H1 (cell line): ENCODE measurements at regions not wholly inside any gene's neighbourhood (a gene's known extent, or its start where the extent isn't known, plus 50 kb on each side); places are given as distances from the start of the nearest gene placed in this dataset.

ENCODE experiments used
- CTCF ChIA-PET: fragments of 300-600 bp; sonication (Branson Sonifier 250); formaldehyde crosslinking; loops from one replicate; lab custom pipeline; 2021; ENCODE audit not compliant: partially characterized antibody; lab: Charles Lee
- POLR2A ChIA-PET: fragments of 300-600 bp; sonication (Branson Sonifier 250); formaldehyde crosslinking; loops from one replicate; lab custom pipeline; 2021; ENCODE audit warnings: inconsistent platforms; ENCODE audit not compliant: partially characterized antibody; lab: Charles Lee
- DNase-seq, 2 experiments: peaks; one replicate each; pipeline versions ENCODE4 v3.0.0 to v3.0.0-alpha.2; 2010 to 2022; ENCODE audit warnings: low spot score in 2 of 2, low read depth in 1 of 2, mixed read lengths in 1 of 2
- FAIRE-seq: peaks from 2 replicates; lab custom pipeline; 2011; peaks lifted over from hg19 to GRCh38; lab: Jason Lieb, UNC
- H2AFZ ChIP-seq: 2 replicates; pipeline ENCODE4 v1.8.1; 2012; ENCODE audit warnings: low read length, inconsistent platforms
- H2AK5ac ChIP-seq: 2 replicates; pipeline ENCODE4 v1.6.1; 2013; ENCODE audit warnings: low read depth, low read length
- H2BK120ac ChIP-seq: replicated peaks from 2 replicates; pipeline ENCODE3; 2013; ENCODE audit warnings: low read depth, low read length, inconsistent platforms
- H2BK12ac ChIP-seq: 2 replicates; pipeline ENCODE4 v1.6.1; 2013; ENCODE audit warnings: low read depth, low read length
- H2BK15ac ChIP-seq: 2 replicates; pipeline ENCODE4 v1.6.1; 2013; ENCODE audit warnings: low read length
- H2BK20ac ChIP-seq: 2 replicates; pipeline ENCODE4 v1.6.1; 2013; ENCODE audit warnings: low read length
- H2BK5ac ChIP-seq: 2 replicates; pipeline ENCODE4 v1.6.1; 2013; ENCODE audit warnings: low read depth, low read length
- H3K14ac ChIP-seq: 2 replicates; pipeline ENCODE4 v1.6.1; 2013; ENCODE audit warnings: inconsistent platforms; ENCODE audit not compliant: insufficient read length
- H3K18ac ChIP-seq: 2 replicates; pipeline ENCODE4 v1.6.1; 2013; ENCODE audit warnings: low read length; ENCODE audit errors: extremely low read depth
- H3K23ac ChIP-seq: 2 replicates; pipeline ENCODE4 v1.6.1; 2013; ENCODE audit warnings: inconsistent platforms; ENCODE audit not compliant: insufficient read length
- H3K23me2 ChIP-seq: 2 replicates; pipeline ENCODE4 v1.6.1; 2013; ENCODE audit warnings: low read depth, low read length
- H3K27ac ChIP-seq: 2 replicates; pipeline ENCODE4 v1.6.1; 2011; ENCODE audit warnings: low read depth, low read length, inconsistent platforms
- H3K27me3 ChIP-seq, 4 experiments: replicated peaks in 1 of 4; 1 replicate in 1 of 4; 2 replicates in 3 of 4; pipeline versions ENCODE4 v1.6.1 to v1.8.1; 2011 to 2013; ENCODE audit warnings: low read length in 3 of 4, mild to moderate bottlenecking in 3 of 4, inconsistent platforms in 2 of 4, mixed read lengths in 2 of 4, moderate library complexity in 1 of 4; ENCODE audit not compliant: control insufficient read depth in 3 of 4, insufficient read depth in 3 of 4; ENCODE audit errors: extremely low read depth in 1 of 4
- H3K36me3 ChIP-seq, 4 experiments: 2 replicates each; pipeline versions ENCODE4 v1.6.1 to v1.8.1; 2011 to 2013; ENCODE audit warnings: mild to moderate bottlenecking in 4 of 4, low read length in 3 of 4, moderate library complexity in 2 of 4, control low read depth in 1 of 4, inconsistent platforms in 1 of 4; ENCODE audit not compliant: insufficient read depth in 4 of 4, control insufficient read depth in 2 of 4
- H3K4ac ChIP-seq: replicated peaks from 2 replicates; pipeline ENCODE3; 2013; ENCODE audit warnings: low read length, low read depth, mixed read lengths, inconsistent platforms; ENCODE audit not compliant: insufficient read length
- H3K4me1 ChIP-seq, 4 experiments: replicated peaks in 1 of 4; 1 replicate in 1 of 4; 2 replicates in 3 of 4; pipeline versions ENCODE4 v1.6.1 to v1.8.1; 2011 to 2013; ENCODE audit warnings: low read length in 3 of 4, inconsistent platforms in 2 of 4, mixed read lengths in 1 of 4; ENCODE audit not compliant: insufficient read depth in 4 of 4, control insufficient read depth in 3 of 4
- H3K4me2 ChIP-seq, 2 experiments: 2 replicates each; pipeline versions ENCODE4 v1.6.1 to v1.8.1; 2011 to 2013; ENCODE audit warnings: low read depth in 2 of 2, low read length in 2 of 2, control low read depth in 1 of 2, inconsistent platforms in 1 of 2, mild to moderate bottlenecking in 1 of 2; ENCODE audit not compliant: insufficient read depth in 1 of 2
- H3K4me3 ChIP-seq, 4 experiments: fragments of 200-600, 300-600 bp in 1 of 4; sonication (generic), shearing (Covaris generic), sonication (Bioruptor Twin) in 1 of 4; 2 replicates each; pipeline versions ENCODE4 v1.5.1 to v1.8.1; 2011 to 2016; ENCODE audit warnings: low read length in 4 of 4, low read depth in 3 of 4, control low read depth in 2 of 4, inconsistent platforms in 2 of 4, mild to moderate bottlenecking in 2 of 4, mixed read lengths in 1 of 4, moderate library complexity in 1 of 4; ENCODE audit not compliant: insufficient read depth in 2 of 4; ENCODE audit errors: extremely low read depth in 1 of 4
- H3K56ac ChIP-seq: replicated peaks from 2 replicates; pipeline ENCODE3; 2013; ENCODE audit warnings: low read depth, mild to moderate bottlenecking, mixed read lengths, low read length, inconsistent platforms; ENCODE audit not compliant: insufficient read length
- H3K79me1 ChIP-seq: 2 replicates; pipeline ENCODE4 v1.6.1; 2013; ENCODE audit warnings: low read depth, low read length, control low read depth
- H3K79me2 ChIP-seq, 2 experiments: 2 replicates each; pipeline versions ENCODE4 v1.6.1 to v1.8.1; 2012 to 2013; ENCODE audit warnings: low read length in 2 of 2, mild to moderate bottlenecking in 2 of 2, inconsistent platforms in 1 of 2; ENCODE audit not compliant: insufficient read depth in 2 of 2, control insufficient read depth in 1 of 2
- H3K9ac ChIP-seq, 4 experiments: replicated peaks in 1 of 4; 1 replicate in 1 of 4; 2 replicates in 3 of 4; pipeline versions ENCODE4 v1.6.1 to v1.8.1; 2011 to 2013; ENCODE audit warnings: low read depth in 3 of 4, low read length in 3 of 4, control low read depth in 2 of 4, mild to moderate bottlenecking in 2 of 4, moderate library complexity in 2 of 4, inconsistent platforms in 1 of 4; ENCODE audit errors: extremely low read depth in 1 of 4
- H3K9me3 ChIP-seq, 2 experiments: 2 replicates each; pipeline versions ENCODE4 v1.6.1 to v1.8.1; 2012 to 2013; ENCODE audit warnings: mild to moderate bottlenecking in 2 of 2, moderate library complexity in 2 of 2, control low read depth in 1 of 2, inconsistent platforms in 1 of 2, low read depth in 1 of 2, low read length in 1 of 2, mixed read lengths in 1 of 2; ENCODE audit not compliant: insufficient read depth in 2 of 2
- H4K20me1 ChIP-seq, 2 experiments: replicated peaks in 1 of 2; 2 replicates each; pipeline versions ENCODE3 to v1.8.1; 2011 to 2013; ENCODE audit warnings: inconsistent platforms in 2 of 2, low read length in 2 of 2, mild to moderate bottlenecking in 1 of 2; ENCODE audit not compliant: insufficient read depth in 2 of 2, control insufficient read depth in 1 of 2
- H4K5ac ChIP-seq: 2 replicates; pipeline ENCODE4 v1.6.1; 2013; ENCODE audit warnings: low read length, low read depth, mixed read lengths, inconsistent platforms; ENCODE audit not compliant: insufficient read length
- H4K8ac ChIP-seq: 2 replicates; pipeline ENCODE4 v1.8.0; 2013; ENCODE audit warnings: mild to moderate bottlenecking, moderate library complexity, low read length, inconsistent platforms; ENCODE audit not compliant: insufficient read depth; ENCODE audit errors: extremely low read depth
- H4K91ac ChIP-seq: replicated peaks from 2 replicates; pipeline ENCODE3; 2013; ENCODE audit warnings: low read length, mixed read lengths, inconsistent platforms; ENCODE audit not compliant: insufficient read length
- HDAC6 ChIP-seq: IDR thresholded peaks from one replicate; pipeline ENCODE4 v1.7.1; 2012; ENCODE audit warnings: low read depth, mild to moderate bottlenecking, inconsistent platforms, low read length, moderate library complexity
- KDM1A ChIP-seq: fragments of 200-600, 300-600 bp; sonication (generic); IDR thresholded peaks from 2 replicates; pipeline ENCODE4 v1.7.1; 2016; ENCODE audit warnings: mild to moderate bottlenecking, low read length, borderline replicate concordance
- MAFK ChIP-seq: IDR thresholded peaks from 2 replicates; pipeline ENCODE4 v1.6.1; 2012; ENCODE audit warnings: low read depth, mild to moderate bottlenecking, improper control_type of control experiment, low read length
- SAP30 ChIP-seq: fragments of 300-600 bp; sonication (generic); IDR thresholded peaks from 2 replicates; pipeline ENCODE4 v1.7.1; 2012; ENCODE audit warnings: low read length, moderate library complexity, mild to moderate bottlenecking, inconsistent platforms; ENCODE audit not compliant: insufficient read depth, insufficient replicate concordance
- SRF ChIP-seq: IDR thresholded peaks from 2 replicates; pipeline ENCODE4 v1.6.1; 2011; ENCODE audit warnings: mild to moderate bottlenecking, low read depth, low read length, moderate library complexity
- TAF1 ChIP-seq: IDR thresholded peaks from 2 replicates; pipeline ENCODE4 v1.6.1; 2011; ENCODE audit warnings: mild to moderate bottlenecking, low read depth, low read length
- TBP ChIP-seq: IDR thresholded peaks from 2 replicates; pipeline ENCODE4 v1.6.1; 2011; ENCODE audit warnings: low read depth, low read length, improper control_type of control experiment
- TF ChIP-seq, protein P1 (sequence below): IDR thresholded peaks from 2 replicates; pipeline ENCODE4 v1.6.1; 2011; ENCODE audit warnings: low read depth, mild to moderate bottlenecking, low read length; ENCODE audit not compliant: insufficient read depth
- TF ChIP-seq, protein P2 (sequence below): IDR thresholded peaks from 2 replicates; pipeline ENCODE4 v1.6.1; 2012; ENCODE audit warnings: low read length, inconsistent platforms

DNA sequence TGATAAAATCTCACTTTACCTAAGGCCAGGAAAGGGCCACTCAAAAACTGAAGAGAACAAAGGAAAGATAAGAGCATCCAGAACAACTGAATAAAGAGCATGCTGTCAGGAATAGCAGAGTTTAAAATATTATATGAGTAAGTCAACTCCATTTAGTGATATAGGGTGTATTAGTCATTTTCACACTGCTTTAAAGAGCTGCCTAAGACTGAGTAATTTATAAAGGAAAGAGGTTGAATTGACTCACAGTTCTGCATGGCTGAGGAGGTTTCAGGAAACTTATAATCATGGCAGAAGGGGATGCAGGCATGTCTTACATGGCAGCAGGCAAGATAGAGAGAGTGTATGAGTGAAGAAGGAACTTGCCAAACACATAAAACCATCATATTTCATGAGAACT lies 778.0 kb upstream of the NECTIN3 start:
- Histone ChIP-seq H4K5ac (no peak overlapping the region), H3K4me3 (no peak overlapping the region), H3K56ac (no peak overlapping the region), H2BK12ac (no peak overlapping the region), H3K23ac (no peak overlapping the region), H3K79me2 (no peaks in the 10 kb centered on the region), H2BK120ac (no peak overlapping the region), H3K4ac (no peak overlapping the region), H2BK5ac (no peak overlapping the region), H4K91ac (no peak overlapping the region), H3K14ac (no peak overlapping the region), H3K23me2 (no peaks in the 10 kb centered on the region), H4K8ac (no peak overlapping the region), H3K9ac (no peak overlapping the region), H3K4me1 (peaks cover 0 to 2% (median 0%) of the 10 kb centered on the region in 4 experiments; a peak in 1 of 7 replicates), H2AFZ (no peak overlapping the region), H3K27ac (no peak overlapping the region), H2AK5ac (no peak overlapping the region), H2BK15ac (no peak overlapping the region), H2BK20ac (no peak overlapping the region), H3K4me2 (no peak overlapping the region), H3K18ac (no peak overlapping the region), H3K36me3 (peaks cover 0 to 5% (median 0%) of the 10 kb centered on the region in 4 experiments; a peak in 1 of 8 replicates), H3K9me3 (peaks cover 16 to 20% of the 10 kb centered on the region in 2 experiments), H3K79me1 (no peaks in the 10 kb centered on the region; the same call in 1 of the 2 replicates), H4K20me1 (no peaks in the 10 kb centered on the region), H3K27me3 (no peaks in the 10 kb centered on the region)
- FAIRE-seq (no peak), DNase-seq (no peak)
- ChIA-PET CTCF (interaction anchor here (0.6 to 1.1 kb wide), 2 partner anchors 598 to 646 kb away, joined by 3 read pairs; no protein-coding TSS in a partner anchor), POLR2A (no interaction called here)
- TF ChIP-seq TAF1 (no peak), HDAC6 (no peak), TBP (no peak), SAP30 (no peak), SRF (no peak), KDM1A (no peak), MAFK (no peak)
- TF ChIP-seq, protein P1, sequence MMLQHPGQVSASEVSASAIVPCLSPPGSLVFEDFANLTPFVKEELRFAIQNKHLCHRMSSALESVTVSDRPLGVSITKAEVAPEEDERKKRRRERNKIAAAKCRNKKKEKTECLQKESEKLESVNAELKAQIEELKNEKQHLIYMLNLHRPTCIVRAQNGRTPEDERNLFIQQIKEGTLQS = no peak
- TF ChIP-seq, protein P2, sequence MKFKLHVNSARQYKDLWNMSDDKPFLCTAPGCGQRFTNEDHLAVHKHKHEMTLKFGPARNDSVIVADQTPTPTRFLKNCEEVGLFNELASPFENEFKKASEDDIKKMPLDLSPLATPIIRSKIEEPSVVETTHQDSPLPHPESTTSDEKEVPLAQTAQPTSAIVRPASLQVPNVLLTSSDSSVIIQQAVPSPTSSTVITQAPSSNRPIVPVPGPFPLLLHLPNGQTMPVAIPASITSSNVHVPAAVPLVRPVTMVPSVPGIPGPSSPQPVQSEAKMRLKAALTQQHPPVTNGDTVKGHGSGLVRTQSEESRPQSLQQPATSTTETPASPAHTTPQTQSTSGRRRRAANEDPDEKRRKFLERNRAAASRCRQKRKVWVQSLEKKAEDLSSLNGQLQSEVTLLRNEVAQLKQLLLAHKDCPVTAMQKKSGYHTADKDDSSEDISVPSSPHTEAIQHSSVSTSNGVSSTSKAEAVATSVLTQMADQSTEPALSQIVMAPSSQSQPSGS = no peak
